HG03575 (cell line): ENCODE measurements at regions not wholly inside any gene's neighbourhood (a gene's known extent, or its start where the extent isn't known, plus 50 kb on each side); places are given as distances from the start of the nearest gene placed in this dataset.
A peak's percentile ranks its signal among the peaks of the same experiment; 100 is the strongest.

ENCODE experiments used
- ATAC-seq: cut with Tn5 transposase; IDR thresholded peaks from one replicate; pipeline ENCODE4 v1.9.1; 2021; ENCODE audit not compliant: unreplicated experiment, insufficient number of reproducible peaks, low FRiP score; ENCODE audit errors: extremely low read depth

DNA sequence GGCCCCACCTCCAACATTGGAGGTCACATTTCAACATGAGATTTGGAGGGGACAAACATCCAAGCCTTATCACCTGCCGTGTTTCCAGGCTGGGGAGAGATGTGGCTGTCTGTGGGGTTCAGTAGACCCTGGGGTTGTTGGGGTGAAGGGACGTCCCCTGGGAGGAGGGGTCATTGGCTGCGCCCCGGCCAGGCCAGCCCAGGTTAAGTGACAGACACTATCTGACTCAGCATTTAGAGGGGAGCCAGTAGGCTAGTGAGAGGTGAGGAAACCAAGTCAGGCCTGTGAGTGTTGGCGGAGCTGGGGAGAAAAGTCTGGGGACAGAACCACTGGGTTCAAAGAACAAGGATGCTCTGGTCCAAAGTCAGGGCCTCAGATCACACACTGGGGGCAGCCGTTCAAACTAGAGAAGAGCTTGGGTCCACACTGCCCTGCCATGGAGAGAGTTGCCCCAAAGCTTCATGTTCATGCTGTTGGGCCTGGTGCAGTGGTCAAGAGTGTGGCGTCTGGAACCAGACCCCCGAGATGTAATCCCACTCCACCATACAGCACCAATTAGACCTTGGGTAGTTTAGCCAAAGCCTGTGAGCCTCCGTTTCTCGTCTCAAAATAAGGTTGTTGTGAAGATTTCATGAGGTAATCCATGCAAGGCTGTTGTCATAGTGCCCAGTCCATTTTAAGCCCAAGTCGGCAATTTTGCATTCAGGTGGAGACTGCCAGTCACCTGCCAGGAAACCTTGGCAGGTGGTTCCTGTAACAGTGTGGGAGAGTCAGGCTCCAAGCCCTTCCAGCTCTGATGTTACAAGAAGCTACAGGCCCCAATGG is 1289.6 kb downstream of the TBC1D22A start:
- ATAC-seq = no peak

DNA sequence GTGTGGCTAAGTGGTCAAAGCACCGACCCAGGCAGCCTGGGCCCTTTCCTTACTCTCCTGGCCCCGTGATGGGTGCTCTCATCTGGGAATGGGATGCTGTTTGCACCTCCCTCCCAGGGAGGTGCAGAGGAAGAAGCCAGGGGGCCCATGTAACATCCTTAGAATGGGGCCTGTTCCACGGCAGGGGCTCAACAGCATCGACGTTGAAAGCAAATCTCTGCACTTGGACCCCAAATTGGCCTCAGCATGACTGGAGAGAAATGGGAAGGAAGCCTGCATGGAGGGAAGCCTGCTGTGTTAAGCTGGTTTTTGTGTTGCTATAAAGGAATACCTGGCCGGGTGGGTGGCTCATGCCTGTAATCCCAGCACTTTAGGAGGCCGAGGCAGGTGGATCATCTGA is 1288.4 kb downstream of the TBC1D22A start:
- ATAC-seq = no peak

DNA sequence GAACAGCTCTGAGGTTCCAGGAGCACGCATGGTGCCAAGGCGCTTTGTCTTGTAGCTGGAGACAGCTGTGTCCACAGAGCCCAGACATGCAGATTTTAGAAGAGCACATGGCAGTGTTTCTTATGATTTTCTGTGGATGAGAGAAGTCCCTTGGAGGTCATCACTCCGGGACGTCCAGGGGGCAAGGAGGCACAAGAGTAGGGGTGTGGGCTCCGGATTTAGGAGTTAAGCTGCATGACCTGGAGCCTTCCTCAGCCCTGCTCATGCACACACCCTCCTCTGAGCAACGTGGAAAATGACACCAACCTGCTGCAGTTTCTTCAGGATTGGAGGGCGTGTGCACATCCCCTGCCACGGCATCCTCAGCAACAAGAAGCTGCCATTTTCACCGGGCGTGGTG is 1286.7 kb downstream of the TBC1D22A start:
- ATAC-seq = no peak

DNA sequence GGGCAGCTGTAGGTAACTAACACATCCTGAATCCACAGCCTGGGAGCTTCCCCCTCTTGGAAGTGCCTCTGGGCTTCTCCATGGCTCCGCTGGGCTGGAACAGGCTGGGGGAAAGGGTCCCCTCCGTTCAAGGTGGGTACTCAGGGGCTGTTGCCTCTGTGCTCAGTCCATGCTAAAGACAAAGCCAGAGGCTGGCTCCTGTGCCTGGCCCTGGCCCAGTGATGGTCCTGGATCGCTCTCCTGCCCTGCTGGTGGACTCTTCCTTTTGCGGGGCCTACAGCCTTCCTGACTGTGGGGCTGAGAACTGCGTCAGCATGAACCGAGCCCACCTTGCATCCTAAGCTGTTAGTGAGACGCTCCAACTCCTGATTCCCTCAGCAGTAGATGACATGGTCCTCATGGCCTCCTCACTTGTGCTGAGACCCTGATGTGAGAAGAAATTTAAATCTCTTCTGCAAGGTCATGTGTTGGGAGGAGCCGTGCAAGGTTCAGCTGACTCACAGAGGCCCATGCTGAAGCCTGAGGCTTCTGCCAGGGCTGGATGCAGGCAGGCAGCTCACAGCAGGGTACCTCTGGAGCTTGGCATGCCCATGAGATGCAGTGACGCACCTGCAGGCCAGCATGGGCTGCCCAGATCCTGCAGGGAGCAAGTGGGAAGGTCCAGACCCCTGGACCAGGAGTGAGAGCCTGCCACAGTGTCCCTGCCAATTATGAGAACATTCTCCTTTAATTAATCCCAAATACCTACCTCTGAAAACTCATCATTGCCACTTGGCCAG is 1285.5 kb downstream of the TBC1D22A start:
- no peak for ATAC-seq

DNA sequence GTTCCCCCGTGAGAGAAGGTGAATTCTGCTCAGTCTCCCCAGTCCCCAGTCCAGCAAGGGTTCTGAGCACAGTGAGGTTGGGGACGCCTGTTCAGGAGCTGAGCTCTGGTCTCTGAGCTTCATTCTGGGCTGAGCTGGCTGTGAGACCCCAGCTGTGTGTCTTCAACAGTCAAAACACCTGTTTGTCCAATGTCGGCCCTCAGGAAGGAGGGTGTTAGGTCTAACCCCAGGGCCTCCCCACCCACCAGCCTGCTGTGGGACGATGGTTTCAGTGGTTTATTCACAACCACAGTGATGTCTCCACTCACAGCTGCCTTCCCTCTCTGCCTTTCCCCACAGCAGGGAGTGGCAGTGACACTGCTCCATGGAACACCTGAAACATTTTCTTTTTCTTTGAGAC is 1282.9 kb downstream of the TBC1D22A start:
- peak; percentile 61 for ATAC-seq

DNA sequence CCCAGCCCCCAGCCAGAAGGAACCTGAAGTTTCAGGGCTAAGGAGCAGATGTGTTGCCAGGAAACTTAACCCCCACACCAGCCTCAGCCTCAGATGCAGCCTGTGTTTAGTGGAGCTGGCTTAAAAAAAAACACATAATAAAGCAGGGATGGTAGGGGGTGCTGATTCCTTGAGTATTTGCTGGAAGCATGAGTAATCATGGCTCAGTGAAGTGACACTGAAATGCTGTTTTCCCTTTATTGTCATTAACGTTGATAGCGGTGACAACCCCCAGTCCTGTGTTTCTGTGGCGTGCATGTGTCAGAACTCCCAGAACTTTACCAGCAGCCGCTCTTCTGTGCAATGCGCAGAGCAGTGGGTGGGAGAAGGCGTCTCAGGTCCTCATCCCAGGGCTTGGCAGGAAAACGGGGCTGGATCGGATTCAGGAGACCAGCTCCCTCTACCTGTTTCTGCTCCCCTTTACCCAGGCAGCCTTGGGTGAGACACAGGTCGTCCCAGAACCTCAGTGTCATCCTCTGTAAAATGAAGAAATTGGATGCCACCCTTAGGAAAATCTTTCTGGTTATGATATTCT is 1282.1 kb downstream of the TBC1D22A start:
- no peak for ATAC-seq

DNA sequence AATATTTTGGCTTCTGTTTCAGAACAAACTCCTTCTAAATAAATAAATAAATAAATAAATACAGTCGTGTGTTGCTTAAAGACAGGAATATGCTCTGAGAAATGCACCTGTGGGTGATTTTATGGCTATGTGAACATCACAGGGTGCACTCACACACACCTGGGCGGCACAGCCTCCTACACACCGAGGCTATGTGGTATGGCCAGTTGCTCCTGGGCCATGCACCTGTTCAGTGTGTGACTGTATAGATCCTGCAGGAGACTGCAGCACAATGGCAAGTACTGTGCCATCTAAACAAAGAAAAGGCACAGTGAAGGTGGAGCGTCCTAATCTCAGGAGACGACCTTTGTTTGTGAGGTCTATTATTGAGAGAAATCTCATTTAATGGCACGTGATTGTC is 1281.1 kb downstream of the TBC1D22A start:
- ATAC-seq = no peak

DNA sequence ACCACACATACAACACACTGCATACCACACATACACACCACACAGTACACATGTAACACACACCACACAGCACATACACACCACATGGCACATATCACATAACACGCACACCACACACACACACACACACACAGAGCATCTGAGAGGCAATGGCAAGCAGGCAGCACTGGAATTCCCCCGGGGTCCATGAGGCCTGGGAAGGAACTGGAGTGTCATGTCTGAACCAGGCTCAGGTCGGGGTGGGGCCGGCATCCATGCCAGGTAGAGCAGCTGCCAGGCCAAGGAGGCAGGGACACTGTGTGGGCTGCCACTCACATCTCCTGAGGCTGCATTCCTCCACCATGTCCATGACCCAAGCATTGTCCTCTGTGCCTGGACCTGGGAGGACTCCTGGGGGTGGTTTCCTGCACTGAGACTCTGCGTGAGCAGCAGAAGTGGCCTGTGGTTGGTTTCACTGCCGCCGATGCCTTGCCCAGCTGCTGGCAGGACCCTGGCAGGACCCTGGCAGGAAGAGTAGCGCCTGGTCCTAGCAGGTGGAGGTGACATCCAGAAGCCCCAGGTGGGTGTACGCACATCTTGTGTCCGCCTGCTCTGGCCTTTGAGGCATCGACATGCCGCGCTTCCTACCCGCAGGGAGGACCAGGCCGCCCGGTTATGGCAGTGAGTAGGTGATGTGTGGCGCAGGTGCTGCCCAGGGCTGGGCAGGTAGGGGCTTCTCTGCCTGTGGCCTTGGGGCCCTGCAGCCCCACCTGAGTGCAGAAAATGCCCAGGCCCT is 1280.4 kb downstream of the TBC1D22A start:
- ATAC-seq = no peak

DNA sequence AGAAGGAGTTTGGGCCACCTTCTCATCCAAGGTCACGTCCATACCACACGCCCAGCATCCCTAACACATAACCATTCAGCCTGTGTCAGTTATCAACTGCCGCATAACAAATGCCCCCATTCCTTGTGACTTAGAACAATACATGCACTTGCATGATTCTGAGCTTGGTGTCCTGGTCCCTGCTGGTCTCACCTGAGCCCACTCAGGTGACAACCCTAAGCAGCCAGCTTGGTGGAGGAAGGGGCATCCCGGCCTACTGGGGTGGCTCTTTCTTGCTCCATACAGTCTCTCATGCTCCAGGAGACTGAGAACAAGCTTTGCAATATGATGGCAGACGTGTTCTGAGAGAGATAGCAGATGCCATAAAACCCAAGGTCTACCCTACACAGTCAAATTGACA is 1276.9 kb downstream of the TBC1D22A start:
- ATAC-seq = no peak

DNA sequence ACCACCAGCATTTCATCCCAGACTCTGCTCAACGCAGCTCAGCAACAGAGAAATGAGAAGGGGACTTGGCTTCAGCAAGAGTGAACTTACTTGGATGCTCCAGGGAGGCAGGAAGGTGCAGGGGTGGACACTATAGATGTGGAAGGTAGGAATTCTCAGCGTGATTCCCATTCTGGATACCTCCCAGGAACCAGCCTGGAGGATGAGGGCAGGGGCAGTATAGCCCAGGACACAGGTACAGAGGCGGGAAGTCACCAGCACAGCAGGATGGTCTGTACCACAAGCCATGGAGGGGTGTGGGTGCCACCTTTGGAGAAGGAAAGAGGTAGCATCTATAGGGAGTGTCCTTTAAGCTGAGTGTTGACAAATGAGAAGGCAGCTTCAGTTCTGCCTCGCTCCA is 1275.2 kb downstream of the TBC1D22A start:
- ATAC-seq = no peak

DNA sequence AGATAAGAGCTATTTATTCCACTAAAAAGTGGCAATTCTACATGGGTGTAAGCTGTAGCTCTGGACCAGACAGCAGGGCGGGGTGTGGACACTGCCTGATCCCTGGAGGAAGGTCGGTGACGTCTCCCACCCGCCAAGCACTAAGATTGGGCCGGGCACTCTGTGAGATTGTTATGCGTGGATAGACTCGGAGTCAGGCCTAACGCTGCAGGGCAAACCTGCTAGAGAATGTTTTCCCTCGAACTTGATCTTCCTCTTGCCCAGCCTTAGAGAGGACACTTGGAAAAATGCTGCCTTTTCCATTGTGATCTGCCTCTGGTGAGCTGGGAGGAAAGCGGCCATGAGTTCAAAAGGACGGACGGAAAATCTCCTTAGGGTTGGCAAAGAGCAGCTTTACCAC is 1273.4 kb downstream of the TBC1D22A start:
- no peak for ATAC-seq

DNA sequence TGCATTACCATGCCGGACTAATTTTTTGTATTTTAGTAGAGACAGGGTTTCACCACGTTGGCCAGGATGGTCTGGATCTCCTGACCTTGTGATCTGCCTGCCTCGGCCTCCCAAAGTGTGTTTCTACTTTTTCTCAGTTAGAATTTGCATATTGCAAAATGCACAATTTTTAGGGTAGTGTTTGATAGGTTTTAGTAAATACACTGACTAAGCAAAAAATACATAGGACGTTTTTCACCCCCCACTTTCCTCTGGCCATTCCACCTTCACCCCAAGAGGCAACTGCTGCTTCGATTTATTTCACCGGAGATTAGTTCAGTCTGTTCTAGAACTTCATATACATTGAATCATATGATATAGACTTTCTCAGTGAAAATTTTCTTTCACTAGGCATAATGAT is 1269.1 kb downstream of the TBC1D22A start:
- no peak for ATAC-seq

DNA sequence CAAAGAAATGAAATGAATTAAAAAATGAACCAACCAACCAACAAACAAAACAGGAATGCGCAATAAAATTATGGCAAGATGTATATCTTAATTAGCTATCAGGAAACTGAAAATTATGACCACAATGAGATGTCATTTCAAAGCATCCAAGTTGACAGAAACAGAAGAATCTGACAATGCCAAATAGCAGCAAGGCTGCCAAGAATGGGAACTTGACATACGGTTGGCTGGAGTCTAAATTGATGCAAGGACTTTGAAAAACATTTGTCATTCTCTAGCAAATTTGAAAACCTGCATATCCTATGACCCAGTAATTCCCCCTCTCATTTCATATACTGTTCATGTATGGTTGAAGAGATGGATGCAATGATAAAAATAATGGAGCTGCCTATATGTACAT is 1262.6 kb downstream of the TBC1D22A start:
- no peak for ATAC-seq

DNA sequence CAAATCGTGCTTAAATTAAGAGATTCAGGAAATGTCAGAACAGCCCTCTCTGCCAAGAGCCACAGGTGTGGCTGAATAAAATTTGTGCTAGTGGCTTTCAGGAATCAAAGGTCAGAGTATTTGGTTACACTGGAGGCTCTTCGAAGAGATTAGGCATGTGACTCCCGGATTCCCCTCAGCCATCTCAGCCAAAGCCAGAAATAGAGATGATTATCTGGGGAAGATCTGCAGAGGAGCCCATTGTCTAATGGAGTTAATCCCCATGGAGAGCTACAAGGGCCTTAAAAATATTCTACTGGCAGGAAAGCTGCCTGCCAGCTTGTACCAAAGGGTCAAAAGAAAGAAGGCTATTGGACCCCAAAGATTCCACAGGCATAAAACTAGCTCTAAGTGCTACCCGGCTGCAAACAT is 1259.5 kb downstream of the TBC1D22A start:
- no peak for ATAC-seq

DNA sequence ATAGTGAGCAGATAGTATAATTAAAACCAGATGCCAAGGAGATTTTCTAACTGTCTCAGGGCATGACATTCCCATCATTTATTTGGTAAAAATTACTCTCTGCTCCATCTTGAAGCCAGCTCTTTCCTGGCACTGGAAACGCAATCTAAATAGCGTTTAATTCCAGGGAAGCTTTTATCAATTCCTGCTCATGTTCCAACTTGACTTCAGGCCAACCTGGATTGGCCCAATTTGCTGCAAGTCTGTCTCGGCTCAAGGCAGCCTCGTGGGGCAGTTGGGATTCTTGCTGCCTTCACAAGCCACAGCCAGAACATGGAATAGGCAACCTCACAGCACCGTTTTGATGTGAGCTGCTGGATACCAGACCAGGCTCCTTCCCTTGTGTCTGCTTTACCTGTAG is 1255.9 kb downstream of the TBC1D22A start:
- no peak for ATAC-seq

DNA sequence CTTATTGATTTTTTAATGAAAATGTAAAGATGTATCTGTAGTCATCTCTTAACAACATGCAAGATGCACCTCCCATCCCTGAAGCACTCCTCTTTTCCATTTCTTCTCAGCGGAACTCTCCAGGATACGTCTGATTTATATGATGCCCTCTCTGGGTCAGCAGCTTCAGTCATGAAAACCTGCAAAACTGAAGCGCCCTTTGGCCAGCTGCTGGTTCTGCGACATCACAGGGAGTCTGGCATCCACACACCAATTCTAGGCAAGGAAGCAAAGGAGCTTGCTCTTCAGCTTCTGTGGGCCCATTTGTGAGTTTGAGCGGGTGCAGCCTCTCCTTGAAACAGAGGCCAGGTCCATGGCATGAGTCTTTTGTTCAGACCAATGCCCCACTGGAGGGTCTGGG is 1253.3 kb downstream of the TBC1D22A start:
- no peak for ATAC-seq

DNA sequence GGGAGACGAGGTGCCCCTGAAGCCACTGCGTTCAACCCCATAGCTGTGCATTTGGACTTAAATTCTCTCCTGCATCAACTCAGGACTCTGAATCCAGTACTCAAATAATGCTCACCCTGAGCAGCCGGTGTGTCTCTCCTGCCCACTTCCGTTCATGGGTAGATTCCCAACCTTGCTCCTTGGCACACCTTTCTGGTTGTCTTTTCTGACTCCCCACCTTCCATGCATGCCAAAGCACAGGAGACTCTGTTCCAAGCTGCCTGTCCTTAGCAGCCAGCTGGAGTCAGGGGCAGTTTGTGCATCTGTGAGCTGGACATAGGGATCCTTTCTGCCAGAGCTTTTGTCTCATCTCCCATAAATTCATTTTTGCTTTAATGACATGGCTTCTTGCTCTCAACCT is 1242.5 kb downstream of the TBC1D22A start:
- ATAC-seq = no peak

DNA sequence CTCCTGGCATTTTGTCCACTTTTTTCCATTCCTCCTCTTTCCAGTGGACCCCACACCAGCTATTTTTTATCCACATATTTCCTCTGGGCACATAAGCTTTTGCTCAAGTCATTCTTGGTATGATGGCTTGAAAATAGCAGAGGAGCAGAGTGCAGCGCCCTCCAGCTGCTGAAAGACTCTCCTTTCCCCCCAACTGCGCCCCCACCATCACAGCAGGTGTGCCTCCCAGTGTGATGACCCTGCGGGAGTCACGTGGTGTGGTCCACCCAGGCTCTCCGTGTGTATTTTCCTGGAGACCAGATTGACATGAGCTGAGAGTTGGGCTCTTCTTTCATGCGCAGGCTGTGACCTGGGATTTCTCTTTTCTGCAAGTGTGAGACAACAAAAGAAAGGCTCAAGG is 1241.6 kb downstream of the TBC1D22A start:
- no peak for ATAC-seq

DNA sequence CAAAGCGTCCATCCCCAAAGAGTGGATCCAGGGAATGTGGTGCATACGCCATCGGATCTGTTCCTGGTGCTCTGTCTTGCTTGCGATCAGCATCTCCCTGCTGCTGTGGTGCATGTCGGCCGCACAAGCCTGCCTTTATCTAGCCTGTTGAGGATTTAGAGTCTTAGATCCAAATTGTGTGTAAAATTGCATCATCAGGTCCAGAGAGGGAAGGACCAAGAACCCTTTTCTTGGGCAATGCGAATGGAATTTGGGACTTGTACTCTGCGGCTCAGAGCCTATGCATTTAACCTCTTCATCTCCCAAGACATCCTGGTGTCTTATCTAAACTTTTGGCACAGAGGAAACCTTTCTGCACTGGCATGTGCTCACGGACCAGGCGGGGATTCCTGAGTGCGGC is 1238.7 kb downstream of the TBC1D22A start:
- no peak for ATAC-seq
